ENCODE measurements at regions not wholly inside any gene's neighbourhood (a gene's known extent, or its start where the extent isn't known, plus 50 kb on each side); places are given as distances from the start of the nearest gene placed in this dataset.
"Not testable (repeated sequence)": the region's sequence is repeated elsewhere in the genome, so short reads cannot be mapped to it uniquely, and the experiment has no call there.

- Mint-ChIP-seq H3K4me3 (peak overlapping the region in 4 of 8 donors; percentile 17 to 83 (median 26)), H3K27ac (no peak overlapping the region), H3K4me1 (peaks cover 0 to 12% (median 2%) of the 10 kb centered on the region in 4 donors), H3K36me3 (no peaks in the 10 kb centered on the region), H3K9me3 (peaks cover 0 to 4% (median 0%) of the 10 kb centered on the region in 8 donors), H3K27me3 (peaks cover 49 to 52% of the 10 kb centered on the region in 2 donors)
- CTCF ChIA-PET (ENCODE audit: partially characterized antibody), result interaction anchor here (1.3 kb wide), 1 partner anchor 10 kb away, joined by 4 read pairs; no protein-coding TSS in a partner anchor
- H3K36me3 ChIP-seq (ENCODE audit: insufficient read depth, low read length), result no peaks in the 10 kb centered on the region
- H3K4me1 ChIP-seq (ENCODE audit: insufficient read depth, low read length), result no peaks in the 10 kb centered on the region
- no peak for DNase-seq
- POLR2A ChIA-PET (ENCODE audit: partially characterized antibody), result no interaction called here
- H3K27me3 ChIP-seq (ENCODE audit: insufficient read depth, low read length), result no peaks in the 10 kb centered on the region
- no peaks in the 10 kb centered on the region for H3K9me3 ChIP-seq (ENCODE audit: control insufficient read depth in 1 of 2, low read length in 2 of 2)
- H3K4me3 ChIP-seq (ENCODE audit: low read length in 2 of 2), result no peak overlapping the region
- no peak overlapping the region for H3K27ac ChIP-seq (ENCODE audit: low read depth, low read length)
- intact Hi-C loops (cut with micrococcal nuclease), result no loop called here
Measured at GRCh38 chr14:103280278-103280928, 53.6 kb upstream of the EIF5 start.

- no peak overlapping the region for H3K4me3 Mint-ChIP-seq
- Histone ChIP-seq H3K36me3 (ENCODE audit: insufficient read depth, low read length) (no peaks in the 10 kb centered on the region), H3K4me3 (ENCODE audit: low read length in 2 of 2) (no peak overlapping the region), H3K27ac (ENCODE audit: low read depth, low read length) (no peak overlapping the region), H3K9me3 (ENCODE audit: control insufficient read depth in 1 of 2, low read length in 2 of 2) (no peaks in the 10 kb centered on the region), H3K27me3 (ENCODE audit: insufficient read depth, low read length) (no peaks in the 10 kb centered on the region), H3K4me1 (ENCODE audit: insufficient read depth, low read length) (no peaks in the 10 kb centered on the region)
- intact Hi-C loops (cut with micrococcal nuclease), result no loop called here
- ChIA-PET POLR2A (ENCODE audit: partially characterized antibody) (no interaction called here), CTCF (ENCODE audit: partially characterized antibody) (interaction anchor here (1.3 kb wide), 1 partner anchor 8 kb away, joined by 4 read pairs; no protein-coding TSS in a partner anchor)
- no peak overlapping the region for H3K27ac Mint-ChIP-seq
- H3K36me3 Mint-ChIP-seq, result no peaks in the 10 kb centered on the region
- peaks cover 0 to 4% (median 0%) of the 10 kb centered on the region in 8 donors for H3K9me3 Mint-ChIP-seq
- H3K4me1 Mint-ChIP-seq, result peaks cover 0 to 12% (median 2%) of the 10 kb centered on the region in 4 donors
- no peak for DNase-seq
- peaks cover 51 to 61% of the 10 kb centered on the region in 2 donors for H3K27me3 Mint-ChIP-seq
Measured at GRCh38 chr14:103281496-103282231, 52.4 kb upstream of the EIF5 start.

- Mint-ChIP-seq H3K4me1 (peaks cover 0 to 12% (median 2%) of the 10 kb centered on the region in 4 donors), H3K27me3 (peaks cover 50 to 62% of the 10 kb centered on the region in 2 donors)
- H3K4me1 ChIP-seq (ENCODE audit: insufficient read depth, low read length); POLR2A ChIA-PET (ENCODE audit: partially characterized antibody); H3K36me3 Mint-ChIP-seq; H3K4me3 Mint-ChIP-seq; H3K27ac Mint-ChIP-seq; H3K9me3 ChIP-seq (ENCODE audit: control insufficient read depth in 1 of 2, low read length in 2 of 2); DNase-seq; intact Hi-C loops (cut with micrococcal nuclease); H3K27ac ChIP-seq (ENCODE audit: low read depth, low read length); H3K9me3 Mint-ChIP-seq; H3K36me3 ChIP-seq (ENCODE audit: insufficient read depth, low read length); H3K27me3 ChIP-seq (ENCODE audit: insufficient read depth, low read length); CTCF ChIA-PET (ENCODE audit: partially characterized antibody); H3K4me3 ChIP-seq (ENCODE audit: low read length in 2 of 2): not testable (repeated sequence)
Measured at GRCh38 chr14:103282309-103282708, 51.7 kb upstream of the EIF5 start.

GRCh38 chr14:103282932-103283331 lies 51.1 kb upstream of the EIF5 start:
- ChIA-PET POLR2A (ENCODE audit: partially characterized antibody) (no interaction called here), CTCF (ENCODE audit: partially characterized antibody) (no interaction called here)
- H3K4me3 ChIP-seq (ENCODE audit: low read length in 2 of 2), result no peak overlapping the region
- Mint-ChIP-seq H3K36me3 (no peaks in the 10 kb centered on the region), H3K4me1 (peaks cover 0 to 12% (median 2%) of the 10 kb centered on the region in 4 donors), H3K27me3 (peaks cover 47 to 59% of the 10 kb centered on the region in 2 donors), H3K27ac (no peak overlapping the region), H3K4me3 (no peak overlapping the region), H3K9me3 (peaks cover 0 to 4% (median 0%) of the 10 kb centered on the region in 8 donors)
- H3K27ac ChIP-seq (ENCODE audit: low read depth, low read length), result no peak overlapping the region
- DNase-seq, result no peak
- H3K27me3 ChIP-seq (ENCODE audit: insufficient read depth, low read length), result no peaks in the 10 kb centered on the region
- no peaks in the 10 kb centered on the region for H3K9me3 ChIP-seq (ENCODE audit: control insufficient read depth in 1 of 2, low read length in 2 of 2)
- intact Hi-C loops (cut with micrococcal nuclease), result no loop called here
- H3K36me3 ChIP-seq (ENCODE audit: insufficient read depth, low read length), result no peaks in the 10 kb centered on the region
- H3K4me1 ChIP-seq (ENCODE audit: insufficient read depth, low read length), result no peaks in the 10 kb centered on the region

GRCh38 chr14:103283916-103284315 lies 50.1 kb upstream of the EIF5 start:
- Mint-ChIP-seq H3K27ac (peak overlapping the region in 1 of 7 donors; percentile 60), H3K9me3 (peaks cover 0 to 4% (median 0%) of the 10 kb centered on the region in 8 donors), H3K27me3 (peaks cover 45 to 62% of the 10 kb centered on the region in 2 donors), H3K36me3 (no peaks in the 10 kb centered on the region), H3K4me3 (no peak overlapping the region), H3K4me1 (peaks cover 0 to 12% (median 2%) of the 10 kb centered on the region in 4 donors)
- no peaks in the 10 kb centered on the region for H3K9me3 ChIP-seq (ENCODE audit: control insufficient read depth in 1 of 2, low read length in 2 of 2)
- H3K27ac ChIP-seq (ENCODE audit: low read depth, low read length), result no peak overlapping the region
- POLR2A ChIA-PET (ENCODE audit: partially characterized antibody), result no interaction called here
- H3K4me3 ChIP-seq (ENCODE audit: low read length in 2 of 2), result no peak overlapping the region
- H3K4me1 ChIP-seq (ENCODE audit: insufficient read depth, low read length), result no peaks in the 10 kb centered on the region
- CTCF ChIA-PET (ENCODE audit: partially characterized antibody), result interaction anchor here (1.3 kb wide), 1 partner anchor 8 kb away, joined by 3 read pairs; no protein-coding TSS in a partner anchor
- intact Hi-C loops (cut with micrococcal nuclease), result no loop called here
- H3K27me3 ChIP-seq (ENCODE audit: insufficient read depth, low read length), result no peaks in the 10 kb centered on the region
- no peaks in the 10 kb centered on the region for H3K36me3 ChIP-seq (ENCODE audit: insufficient read depth, low read length)
- no peak for DNase-seq

Measured in CD4-positive, alpha-beta memory T cell (primary cell).